SK-N-SH (cell line): ENCODE measurements at regions not wholly inside any gene's neighbourhood (a gene's known extent, or its start where the extent isn't known, plus 50 kb on each side); places are given as distances from the start of the nearest gene placed in this dataset.

Source experiments
- CTCF ChIA-PET: fragments of 300-600, 350-600 bp; formaldehyde crosslinking; extraction: SDS; loops from one replicate; lab custom pipeline; 2021; lab: Yijun Ruan, JAX
- POLR2A ChIA-PET: fragments of 350-600 bp; sonication (Branson Sonifier 250); formaldehyde crosslinking; extraction: SDS; loops from one replicate; lab custom pipeline; 2020; ENCODE audit warnings: antibody characterized with exemption, inconsistent platforms; lab: Yijun Ruan, JAX
- DNase-seq: peaks from one replicate; pipeline ENCODE4 v3.0.0; 2012
- H2AFZ ChIP-seq: fragments of 200-600 bp; sonication (generic); 2 replicates; pipeline ENCODE4 v1.8.1; 2016; ENCODE audit warnings: antibody characterized with exemption, mild to moderate bottlenecking, low read depth
- H3F3A ChIP-seq: fragments of 200-600 bp; sonication (generic); replicated peaks from 2 replicates; pipeline ENCODE3; 2016; ENCODE audit warnings: antibody characterized with exemption, mild to moderate bottlenecking; ENCODE audit not compliant: insufficient read depth
- H3K27ac ChIP-seq, 2 experiments: fragments of 200-500 bp in 1 of 2; fragments of 200-600 bp in 1 of 2; sonication (Bioruptor generic) in 1 of 2; sonication (generic), shearing (Covaris generic) in 1 of 2; 2 replicates each; pipeline versions ENCODE4 v1.5.1 to v1.6.1; 2014 to 2016; ENCODE audit warnings: low read depth in 2 of 2, inconsistent platforms in 1 of 2, low read length in 1 of 2, mild to moderate bottlenecking in 1 of 2, mixed read lengths in 1 of 2
- H3K27me3 ChIP-seq: fragments of 200-600 bp; sonication (generic), shearing (Covaris generic); 2 replicates; pipeline ENCODE4 v1.6.1; 2016; ENCODE audit warnings: mixed run types; ENCODE audit not compliant: insufficient read depth
- H3K36me3 ChIP-seq, 2 experiments: fragments of 200-500 bp in 1 of 2; fragments of 200-600 bp in 1 of 2; sonication (Bioruptor generic) in 1 of 2; sonication (generic) in 1 of 2; replicated peaks in 1 of 2; 2 replicates each; pipeline versions ENCODE3 to v1.5.1; 2014 to 2016; ENCODE audit warnings: low read length in 1 of 2, mild to moderate bottlenecking in 1 of 2; ENCODE audit not compliant: insufficient read depth in 2 of 2, control insufficient read depth in 1 of 2
- H3K4me1 ChIP-seq, 2 experiments: fragments of 200-500 bp in 1 of 2; fragments of 200-600 bp in 1 of 2; sonication (Bioruptor generic) in 1 of 2; sonication (generic), shearing (Covaris generic) in 1 of 2; 2 replicates each; pipeline versions ENCODE4 v1.5.1 to v1.6.1; 2014 to 2016; ENCODE audit warnings: low read depth in 1 of 2, low read length in 1 of 2, mixed run types in 1 of 2; ENCODE audit not compliant: insufficient read depth in 2 of 2, control insufficient read depth in 1 of 2
- H3K4me2 ChIP-seq: fragments of 200-600 bp; sonication (generic), shearing (Covaris generic); 2 replicates; pipeline ENCODE4 v1.6.1; 2017; ENCODE audit warnings: mixed run types
- H3K4me3 ChIP-seq, 2 experiments: fragments of 200-500 bp in 1 of 2; fragments of 200-600 bp in 1 of 2; sonication (Bioruptor generic) in 1 of 2; sonication (generic), shearing (Covaris generic) in 1 of 2; 2 replicates each; pipeline versions ENCODE4 v1.5.1 to v1.8.1; 2014 to 2016; ENCODE audit warnings: low read depth in 2 of 2, inconsistent platforms in 1 of 2, low read length in 1 of 2, mild to moderate bottlenecking in 1 of 2, mixed read lengths in 1 of 2, moderate library complexity in 1 of 2
- H3K79me2 ChIP-seq: fragments of 200-600 bp; sonication (generic); 2 replicates; pipeline ENCODE4 v1.8.1; 2017; ENCODE audit warnings: mild to moderate bottlenecking; ENCODE audit not compliant: insufficient read depth
- H3K9ac ChIP-seq: fragments of 200-600 bp; sonication (generic); 2 replicates; pipeline ENCODE4 v1.6.1; 2017; ENCODE audit warnings: mixed run types
- H3K9me2 ChIP-seq: fragments of 200-600 bp; sonication (generic); 2 replicates; pipeline ENCODE4 v1.6.1; 2017; ENCODE audit warnings: mixed run types
- H3K9me3 ChIP-seq: fragments of 200-600 bp; sonication (generic); 2 replicates; pipeline ENCODE4 v1.6.1; 2017; ENCODE audit warnings: mixed run types, mild to moderate bottlenecking, moderate library complexity
- H4K20me1 ChIP-seq: fragments of 200-600 bp; sonication (generic); 2 replicates; pipeline ENCODE4 v1.6.1; 2017; ENCODE audit warnings: mild to moderate bottlenecking, mixed run types; ENCODE audit not compliant: insufficient read depth
- CHD2 ChIP-seq: fragments of 150-350 bp; IDR thresholded peaks from 2 replicates; pipeline ENCODE4 v1.6.1; 2018; ENCODE audit warnings: low read length; ENCODE audit not compliant: partially characterized antibody
- FOSL2 ChIP-seq: IDR thresholded peaks from 2 replicates; pipeline ENCODE4 v1.4.0; 2012; ENCODE audit warnings: low read depth, mild to moderate bottlenecking, moderate library complexity, borderline replicate concordance
- FOXJ3 ChIP-seq: sonication (generic); formaldehyde crosslinking; IDR thresholded peaks from 2 replicates; pipeline ENCODE4 v1.5.1; 2020; ENCODE audit warnings: mild to moderate bottlenecking, missing genetic modification reagents
- JUND ChIP-seq: IDR thresholded peaks from 2 replicates; pipeline ENCODE4 v1.4.0; 2012
- POLR2AphosphoS5 ChIP-seq: IDR thresholded peaks from 2 replicates; pipeline ENCODE4 v1.6.1; 2012; ENCODE audit warnings: low read depth, low read length
- RAD21 ChIP-seq: IDR thresholded peaks from 2 replicates; pipeline ENCODE4 v1.6.1; 2012; ENCODE audit warnings: mild to moderate bottlenecking, low read length
- RFX5 ChIP-seq: IDR thresholded peaks from 2 replicates; pipeline ENCODE4 v1.6.1; 2012; ENCODE audit warnings: mild to moderate bottlenecking, improper control_type of control experiment, low read length
- TAF1 ChIP-seq: IDR thresholded peaks from 2 replicates; pipeline ENCODE4 v1.6.1; 2012; ENCODE audit warnings: low read depth, mild to moderate bottlenecking, low read length, moderate library complexity, borderline replicate concordance
- TEAD4 ChIP-seq: IDR thresholded peaks from 2 replicates; pipeline ENCODE4 v1.4.0; 2012; ENCODE audit warnings: mild to moderate bottlenecking, borderline replicate concordance; ENCODE audit not compliant: insufficient read depth
- WGBS: methylation state at CpG from one replicate; pipeline ENCODE4 v1.1.6; 2017; ENCODE audit warnings: low lambda C conversion rate; 5-methylcytosine and 5-hydroxymethylcytosine counted together
- TF ChIP-seq, protein P1 (sequence below): IDR thresholded peaks from 2 replicates; pipeline ENCODE4; 2012
- TF ChIP-seq, protein P2 (sequence below): fragments of 200-600 bp; sonication (generic); IDR thresholded peaks from 2 replicates; pipeline ENCODE4 v1.6.1; 2017; ENCODE audit warnings: antibody characterized with exemption, mild to moderate bottlenecking, moderate library complexity

DNA sequence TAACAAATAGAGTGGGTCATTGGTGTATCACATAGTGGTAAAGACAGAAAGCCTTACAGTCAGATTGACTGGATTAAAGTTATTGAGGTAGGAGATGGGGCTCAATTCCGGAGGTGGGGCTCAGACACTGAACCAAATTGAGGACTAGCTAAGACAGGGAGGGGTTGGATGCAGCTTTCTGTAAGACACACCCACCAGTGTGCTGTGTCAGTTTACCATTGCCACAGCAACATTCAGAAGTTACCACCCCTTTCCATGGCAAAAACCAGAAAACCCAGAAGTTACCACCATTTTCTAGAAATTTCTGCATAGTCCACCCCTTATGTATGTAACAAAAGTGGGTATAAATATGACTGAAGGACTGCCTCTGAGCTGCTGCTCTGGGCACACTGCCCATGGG lies 167.6 kb upstream of the TMEM72 start:
- no peaks in the 10 kb centered on the region for H3K79me2 ChIP-seq
- H3K9me3 ChIP-seq, result no peaks in the 10 kb centered on the region; the same call in 1 of the 2 replicates
- no peak overlapping the region for H3K4me3 ChIP-seq
- 0% methylated on average over 1 of the region's 1 CpG for WGBS
- H3K9ac ChIP-seq, result no peak overlapping the region
- DNase-seq, result no peak
- no peak overlapping the region for H3K27ac ChIP-seq
- peaks cover 45% of the 10 kb centered on the region for H3K27me3 ChIP-seq
- H3K9me2 ChIP-seq, result peaks cover 5% of the 10 kb centered on the region; the same call in 1 of the 2 replicates
- H4K20me1 ChIP-seq, result no peaks in the 10 kb centered on the region
- peaks cover 7% of the 10 kb centered on the region for H3F3A ChIP-seq
- TF ChIP-seq, protein P1, sequence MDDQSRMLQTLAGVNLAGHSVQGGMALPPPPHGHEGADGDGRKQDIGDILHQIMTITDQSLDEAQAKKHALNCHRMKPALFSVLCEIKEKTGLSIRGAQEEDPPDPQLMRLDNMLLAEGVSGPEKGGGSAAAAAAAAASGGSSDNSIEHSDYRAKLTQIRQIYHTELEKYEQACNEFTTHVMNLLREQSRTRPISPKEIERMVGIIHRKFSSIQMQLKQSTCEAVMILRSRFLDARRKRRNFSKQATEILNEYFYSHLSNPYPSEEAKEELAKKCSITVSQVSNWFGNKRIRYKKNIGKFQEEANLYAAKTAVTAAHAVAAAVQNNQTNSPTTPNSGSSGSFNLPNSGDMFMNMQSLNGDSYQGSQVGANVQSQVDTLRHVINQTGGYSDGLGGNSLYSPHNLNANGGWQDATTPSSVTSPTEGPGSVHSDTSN, result no peak
- TF ChIP-seq TAF1, result no peak
- no peak for TF ChIP-seq POLR2AphosphoS5
- TF ChIP-seq RFX5, result no peak
- no peak for TF ChIP-seq RAD21
- POLR2A ChIA-PET, result no interaction called here
- CTCF ChIA-PET, result no interaction called here
- no peak overlapping the region for H3K4me2 ChIP-seq
- no peak overlapping the region for H2AFZ ChIP-seq
- H3K36me3 ChIP-seq, result no peaks in the 10 kb centered on the region
- no peaks in the 10 kb centered on the region for H3K4me1 ChIP-seq

DNA sequence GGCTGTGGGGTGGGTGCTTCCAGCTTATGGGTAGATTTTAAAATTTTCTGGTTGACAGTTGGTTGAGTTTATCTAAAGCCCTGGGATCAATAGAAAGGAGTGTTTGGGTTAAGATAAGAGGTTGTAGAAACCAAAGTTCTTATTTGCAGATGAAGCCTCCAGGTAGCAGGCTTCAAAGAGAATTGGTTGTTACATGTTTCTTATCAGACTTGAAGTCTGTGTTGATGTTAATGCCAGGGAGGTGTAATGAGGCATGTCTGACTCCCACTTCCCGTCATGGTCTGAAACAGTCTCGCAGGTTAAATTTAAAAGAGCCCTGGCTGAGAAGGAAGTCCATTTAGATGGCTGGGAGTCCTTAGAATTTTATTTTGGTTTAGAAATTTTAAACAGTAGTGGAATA lies 165.2 kb upstream of the TMEM72 start:
- Histone ChIP-seq H3K27ac (no peak overlapping the region), H3F3A (peaks cover 7% of the 10 kb centered on the region), H4K20me1 (no peaks in the 10 kb centered on the region), H3K36me3 (no peaks in the 10 kb centered on the region), H2AFZ (no peak overlapping the region), H3K27me3 (peaks cover 52% of the 10 kb centered on the region), H3K4me1 (no peaks in the 10 kb centered on the region), H3K79me2 (no peaks in the 10 kb centered on the region), H3K9me3 (no peaks in the 10 kb centered on the region), H3K4me2 (no peak overlapping the region)
- WGBS, result 8% methylated on average over 2 of the region's 2 CpGs
- no peak for DNase-seq
- POLR2A ChIA-PET, result no interaction called here
- TF ChIP-seq RFX5 (no peak), TEAD4 (no peak), FOXJ3 (CRISPR knock-in tag) (no peak), JUND (no peak), CHD2 (no peak), FOSL2 (no peak)
- TF ChIP-seq, protein P2, sequence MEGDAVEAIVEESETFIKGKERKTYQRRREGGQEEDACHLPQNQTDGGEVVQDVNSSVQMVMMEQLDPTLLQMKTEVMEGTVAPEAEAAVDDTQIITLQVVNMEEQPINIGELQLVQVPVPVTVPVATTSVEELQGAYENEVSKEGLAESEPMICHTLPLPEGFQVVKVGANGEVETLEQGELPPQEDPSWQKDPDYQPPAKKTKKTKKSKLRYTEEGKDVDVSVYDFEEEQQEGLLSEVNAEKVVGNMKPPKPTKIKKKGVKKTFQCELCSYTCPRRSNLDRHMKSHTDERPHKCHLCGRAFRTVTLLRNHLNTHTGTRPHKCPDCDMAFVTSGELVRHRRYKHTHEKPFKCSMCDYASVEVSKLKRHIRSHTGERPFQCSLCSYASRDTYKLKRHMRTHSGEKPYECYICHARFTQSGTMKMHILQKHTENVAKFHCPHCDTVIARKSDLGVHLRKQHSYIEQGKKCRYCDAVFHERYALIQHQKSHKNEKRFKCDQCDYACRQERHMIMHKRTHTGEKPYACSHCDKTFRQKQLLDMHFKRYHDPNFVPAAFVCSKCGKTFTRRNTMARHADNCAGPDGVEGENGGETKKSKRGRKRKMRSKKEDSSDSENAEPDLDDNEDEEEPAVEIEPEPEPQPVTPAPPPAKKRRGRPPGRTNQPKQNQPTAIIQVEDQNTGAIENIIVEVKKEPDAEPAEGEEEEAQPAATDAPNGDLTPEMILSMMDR, result no peak
- TF ChIP-seq, all 33 proteins: peak for 0
- Histone ChIP-seq H3K9ac (no peak overlapping the region), H3K4me3 (no peak overlapping the region), H3K9me2 (0 out of 2 replicates have a peak, but pooled peaks cover under 1% of the 10 kb centered on the region)
- CTCF ChIA-PET, result no interaction called here
